Prostate gland (tissue), 2 donors: ENCODE measurements at regions not wholly inside any gene's neighbourhood (a gene's known extent, or its start where the extent isn't known, plus 50 kb on each side); places are given as distances from the start of the nearest gene placed in this dataset.

Experiments used
- DNase-seq: peaks from one replicate; pipeline ENCODE4 v3.0.0-alpha.2; 2019; ENCODE audit warnings: low spot score
- H3K27ac ChIP-seq, 2 donors: fragments of 200-600 bp; sonication (generic); 2 replicates each; pipeline ENCODE4 v1.5.1; 2017 to 2019
- H3K27me3 ChIP-seq: fragments of 200-600 bp; sonication (generic); replicated peaks from 2 replicates; pipeline ENCODE4 v1.5.1; 2019; ENCODE audit not compliant: insufficient read depth
- H3K36me3 ChIP-seq, 2 donors: fragments of 200-600 bp; sonication (generic); 1 replicate in 1 of 2; 2 replicates in 1 of 2; pipeline versions ENCODE4 v1.5.1 to v1.8.1; 2017 to 2019
- H3K4me1 ChIP-seq: fragments of 200-600 bp; sonication (generic); replicated peaks from 2 replicates; pipeline ENCODE4 v1.5.1; 2019
- H3K4me3 ChIP-seq, 2 donors: fragments of 200-600 bp; sonication (generic); 2 replicates each; pipeline ENCODE4 v1.5.1; 2017 to 2019
- H3K9me3 ChIP-seq: fragments of 200-600 bp; sonication (generic); 2 replicates; pipeline ENCODE4 v1.5.1; 2017
- POLR2A ChIP-seq: fragments of 450-650 bp; IDR thresholded peaks from one replicate; pipeline ENCODE4 v1.6.1; 2016; ENCODE audit warnings: antibody characterized with exemption, mild to moderate bottlenecking
- POLR2AphosphoS5 ChIP-seq: sonication (generic); formaldehyde crosslinking; IDR thresholded peaks from one replicate; pipeline ENCODE4 v1.6.1; 2017; ENCODE audit warnings: antibody characterized with exemption
- WGBS: methylation state at CpG from one replicate; pipeline ENCODE4 v1.1.5; 2018; 5-methylcytosine and 5-hydroxymethylcytosine counted together
- intact Hi-C: fragments of 100-400 bp; cut with DNase I; formaldehyde crosslinking; loops from one replicate; pipeline ENCODE4 v1.14.2; 2022
- TF ChIP-seq, protein P1 (sequence below), 4 experiments: fragments of 200-600 bp in 2 of 4; fragments of 450-650 bp in 2 of 4; sonication (generic) in 2 of 4; IDR thresholded peaks; 1 replicate in 3 of 4; 2 replicates in 1 of 4; pipeline ENCODE4 v1.5.1; 2016 to 2019; ENCODE audit warnings: antibody characterized with exemption in 4 of 4, mild to moderate bottlenecking in 2 of 4, moderate library complexity in 2 of 4

DNA sequence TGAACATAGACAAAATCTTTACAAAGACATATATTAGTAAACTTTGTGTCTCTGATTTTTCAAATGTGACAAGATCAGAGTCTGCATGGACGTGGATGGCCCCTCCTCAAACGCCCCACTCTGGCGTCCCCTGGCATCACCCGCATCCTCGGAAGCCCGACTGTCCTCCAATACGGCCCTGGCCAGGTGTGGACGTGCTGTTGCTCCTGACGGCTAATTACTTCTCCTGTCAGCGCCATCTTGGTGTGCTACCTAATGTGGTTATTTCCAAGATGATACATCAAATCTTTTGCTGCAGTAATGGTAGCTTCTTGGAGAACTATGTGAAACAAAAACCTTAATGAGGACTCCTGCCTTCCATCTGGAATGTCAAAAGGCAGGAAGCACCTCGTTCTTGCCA lies 747.4 kb upstream of the SALL3 start:
- 86% methylated on average over 10 of the region's 11 CpGs for WGBS
- no peak for DNase-seq
- Histone ChIP-seq H3K4me3 (no peak overlapping the region), H3K4me1 (no peaks in the 10 kb centered on the region), H3K27ac (no peak overlapping the region), H3K36me3 (no peaks in the 10 kb centered on the region), H3K9me3 (no peaks in the 10 kb centered on the region), H3K27me3 (no peaks in the 10 kb centered on the region)
- TF ChIP-seq POLR2A (no peak), POLR2AphosphoS5 (no peak)
- TF ChIP-seq, protein P1, sequence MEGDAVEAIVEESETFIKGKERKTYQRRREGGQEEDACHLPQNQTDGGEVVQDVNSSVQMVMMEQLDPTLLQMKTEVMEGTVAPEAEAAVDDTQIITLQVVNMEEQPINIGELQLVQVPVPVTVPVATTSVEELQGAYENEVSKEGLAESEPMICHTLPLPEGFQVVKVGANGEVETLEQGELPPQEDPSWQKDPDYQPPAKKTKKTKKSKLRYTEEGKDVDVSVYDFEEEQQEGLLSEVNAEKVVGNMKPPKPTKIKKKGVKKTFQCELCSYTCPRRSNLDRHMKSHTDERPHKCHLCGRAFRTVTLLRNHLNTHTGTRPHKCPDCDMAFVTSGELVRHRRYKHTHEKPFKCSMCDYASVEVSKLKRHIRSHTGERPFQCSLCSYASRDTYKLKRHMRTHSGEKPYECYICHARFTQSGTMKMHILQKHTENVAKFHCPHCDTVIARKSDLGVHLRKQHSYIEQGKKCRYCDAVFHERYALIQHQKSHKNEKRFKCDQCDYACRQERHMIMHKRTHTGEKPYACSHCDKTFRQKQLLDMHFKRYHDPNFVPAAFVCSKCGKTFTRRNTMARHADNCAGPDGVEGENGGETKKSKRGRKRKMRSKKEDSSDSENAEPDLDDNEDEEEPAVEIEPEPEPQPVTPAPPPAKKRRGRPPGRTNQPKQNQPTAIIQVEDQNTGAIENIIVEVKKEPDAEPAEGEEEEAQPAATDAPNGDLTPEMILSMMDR (IDR thresholded peaks at IDR 0.05), result no peak
- intact Hi-C loops, result no loop called here

DNA sequence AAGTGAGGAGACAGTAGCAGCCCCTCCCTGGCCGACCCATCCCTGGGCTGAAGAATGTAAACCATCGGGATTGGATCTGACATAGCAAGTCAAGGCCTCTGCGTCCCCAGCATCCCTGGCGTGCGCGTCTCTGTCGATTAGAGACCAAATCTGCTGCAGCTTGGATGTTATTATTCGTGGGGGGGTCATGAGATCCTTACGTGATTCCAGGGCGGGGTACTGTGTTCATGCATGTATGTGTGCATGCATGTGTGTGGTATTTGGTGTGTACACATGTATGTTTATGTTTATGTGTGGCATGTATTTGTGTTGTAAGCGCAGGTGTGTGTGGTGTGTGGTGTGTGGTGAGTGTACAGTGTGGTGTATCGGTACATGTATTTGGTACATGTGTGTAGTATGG lies 741.8 kb upstream of the SALL3 start:
- H3K4me1 ChIP-seq, result no peaks in the 10 kb centered on the region
- WGBS, result 95% methylated on average over 12 of the region's 12 CpGs
- no peak for DNase-seq

DNA sequence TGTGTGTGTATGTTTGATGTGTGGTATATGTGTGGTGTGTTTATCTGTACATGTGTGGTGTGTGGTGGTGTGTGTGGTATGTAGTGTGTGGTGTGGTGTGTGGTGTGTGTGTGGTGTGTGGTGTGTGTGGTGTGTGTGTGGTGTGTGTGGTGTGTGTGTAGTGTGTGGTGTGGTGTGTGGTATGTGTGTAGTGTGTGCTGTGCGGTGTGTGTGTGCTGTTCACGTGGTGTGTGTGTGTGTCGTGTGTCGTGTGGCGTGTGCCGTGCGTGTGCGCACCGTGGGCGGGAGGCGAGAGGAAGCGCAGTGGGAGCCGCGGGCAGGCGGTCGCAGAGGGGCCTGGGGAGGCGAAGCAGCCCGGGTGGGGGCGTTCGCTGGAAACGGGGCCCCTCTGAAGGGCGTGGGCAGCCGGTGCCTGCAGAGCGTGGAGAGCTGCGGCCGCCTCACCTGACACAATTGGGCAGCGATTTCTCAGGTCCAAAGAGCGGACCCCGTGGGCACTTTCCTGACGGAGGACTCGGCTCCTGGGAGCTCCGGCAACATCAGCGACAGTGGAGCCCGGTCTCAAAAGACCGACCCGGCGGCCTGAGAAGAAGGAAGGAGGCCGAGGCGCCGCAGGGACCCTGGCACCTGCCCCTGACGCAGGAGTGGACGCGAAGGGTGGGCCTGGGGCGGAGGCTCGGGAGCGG lies 741.1 kb upstream of the SALL3 start:
- no peak for DNase-seq
- no peak overlapping the region for H3K4me3 ChIP-seq
- H3K27me3 ChIP-seq, result no peaks in the 10 kb centered on the region
- WGBS, result 88% methylated on average over 46 of the region's 46 CpGs
- intact Hi-C loops, result no loop called here
- no peak overlapping the region for H3K27ac ChIP-seq
- H3K9me3 ChIP-seq, result no peaks in the 10 kb centered on the region
- TF ChIP-seq POLR2AphosphoS5 (no peak), POLR2A (no peak)
- TF ChIP-seq, protein P1 (IDR thresholded peaks at IDR 0.05), result no peak
- no peaks in the 10 kb centered on the region for H3K36me3 ChIP-seq
- H3K4me1 ChIP-seq, result no peaks in the 10 kb centered on the region

More for the DNA sequence above, 741.8 kb upstream of the SALL3 start:
- intact Hi-C loops, result no loop called here
- H3K27ac ChIP-seq, result no peak overlapping the region
- H3K36me3 ChIP-seq, result no peaks in the 10 kb centered on the region
- H3K4me3 ChIP-seq, result no peak overlapping the region
- H3K27me3 ChIP-seq, result no peaks in the 10 kb centered on the region
- H3K9me3 ChIP-seq, result no peaks in the 10 kb centered on the region
- TF ChIP-seq, protein P1 (IDR thresholded peaks at IDR 0.05), result no peak
- no peak for TF ChIP-seq POLR2A
- no peak for TF ChIP-seq POLR2AphosphoS5

DNA sequence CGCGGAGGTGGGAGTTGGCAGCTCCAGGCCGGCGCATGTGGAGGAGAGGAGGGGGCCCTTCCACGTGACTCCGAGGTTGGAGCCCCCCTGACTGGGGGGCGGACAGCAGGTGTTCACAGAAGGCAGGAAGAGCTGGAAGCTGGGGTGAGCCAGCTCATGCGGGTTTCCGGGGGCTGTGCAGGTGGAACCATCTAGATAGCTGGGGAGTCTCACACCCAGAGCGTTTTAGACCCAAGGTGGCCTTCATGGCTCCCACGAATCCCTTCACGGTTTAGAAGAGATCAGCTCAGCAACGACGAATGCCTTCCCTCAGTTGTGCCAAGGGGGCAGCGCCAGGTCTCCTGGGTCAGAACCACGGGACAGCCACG lies 740.5 kb upstream of the SALL3 start:
- WGBS, result 76% methylated on average over 17 of the region's 17 CpGs
- H3K9me3 ChIP-seq, result no peaks in the 10 kb centered on the region
- TF ChIP-seq, protein P1 (IDR thresholded peaks at IDR 0.05), result no peak
- no peak for TF ChIP-seq POLR2AphosphoS5
- TF ChIP-seq POLR2A, result no peak
- no peaks in the 10 kb centered on the region for H3K27me3 ChIP-seq
- H3K4me3 ChIP-seq, result no peak overlapping the region
- H3K4me1 ChIP-seq, result no peaks in the 10 kb centered on the region
- H3K36me3 ChIP-seq, result no peaks in the 10 kb centered on the region
- H3K27ac ChIP-seq, result no peak overlapping the region
- intact Hi-C loops, result no loop called here
- no peak for DNase-seq

DNA sequence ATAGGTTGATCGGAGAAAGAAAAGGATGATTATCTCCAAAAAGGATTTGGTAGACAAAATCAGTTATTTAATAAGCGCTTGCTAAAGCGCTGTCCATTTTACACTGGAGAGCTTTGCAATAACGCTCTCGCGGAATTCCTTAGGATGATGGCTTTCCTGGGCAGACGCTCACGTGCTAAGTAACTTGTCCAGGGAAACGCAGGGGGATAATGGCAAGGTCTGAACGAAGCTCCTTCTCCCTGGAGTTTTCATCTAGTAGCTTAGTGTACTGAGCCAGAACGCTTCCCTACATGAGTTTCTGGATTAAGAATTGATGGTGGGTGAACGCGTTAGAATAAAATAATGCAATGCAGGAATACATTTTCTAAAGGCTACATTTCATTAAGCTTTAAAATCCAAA lies 739.5 kb upstream of the SALL3 start:
- TF ChIP-seq, protein P1 (IDR thresholded peaks at IDR 0.05), result no peak
- TF ChIP-seq POLR2A, result no peak
- TF ChIP-seq POLR2AphosphoS5, result no peak
- no peak for DNase-seq
- 83% methylated on average over 13 of the region's 13 CpGs for WGBS
- H3K4me3 ChIP-seq, result no peak overlapping the region
- no peaks in the 10 kb centered on the region for H3K27me3 ChIP-seq
- no peak overlapping the region for H3K27ac ChIP-seq
- no peaks in the 10 kb centered on the region for H3K36me3 ChIP-seq
- no peaks in the 10 kb centered on the region for H3K9me3 ChIP-seq
- no peaks in the 10 kb centered on the region for H3K4me1 ChIP-seq
- intact Hi-C loops, result no loop called here
